PFSK-1 (cell line): ENCODE measurements at regions not wholly inside any gene's neighbourhood (a gene's known extent, or its start where the extent isn't known, plus 50 kb on each side); places are given as distances from the start of the nearest gene placed in this dataset.

Experiments
- FOXP2 ChIP-seq: optimal IDR thresholded peaks from 2 replicates; pipeline ENCODE3; 2011; ENCODE audit warnings: borderline replicate concordance, control low read depth, inconsistent platforms; ENCODE audit not compliant: insufficient read depth; ENCODE audit errors: extremely low read length, extremely low read depth
- POLR2AphosphoS5 ChIP-seq: IDR thresholded peaks from 2 replicates; pipeline ENCODE4 v1.6.1; 2012; ENCODE audit warnings: low read depth, mild to moderate bottlenecking, control low read depth, low read length, moderate library complexity
- TAF1 ChIP-seq: IDR thresholded peaks from 2 replicates; pipeline ENCODE4 v1.6.1; 2012; ENCODE audit warnings: low read length, control low read depth, borderline replicate concordance; ENCODE audit not compliant: insufficient read depth
- TF ChIP-seq, protein P1 (sequence below), 2 experiments: IDR thresholded peaks; 2 replicates each; pipeline versions ENCODE4 v1.6.1 to v1.8.0; 2011 to 2012; ENCODE audit warnings: low read depth in 2 of 2, low read length in 2 of 2, control low read depth in 1 of 2, inconsistent platforms in 1 of 2, mild to moderate bottlenecking in 1 of 2, moderate library complexity in 1 of 2; ENCODE audit not compliant: insufficient read depth in 1 of 2

DNA sequence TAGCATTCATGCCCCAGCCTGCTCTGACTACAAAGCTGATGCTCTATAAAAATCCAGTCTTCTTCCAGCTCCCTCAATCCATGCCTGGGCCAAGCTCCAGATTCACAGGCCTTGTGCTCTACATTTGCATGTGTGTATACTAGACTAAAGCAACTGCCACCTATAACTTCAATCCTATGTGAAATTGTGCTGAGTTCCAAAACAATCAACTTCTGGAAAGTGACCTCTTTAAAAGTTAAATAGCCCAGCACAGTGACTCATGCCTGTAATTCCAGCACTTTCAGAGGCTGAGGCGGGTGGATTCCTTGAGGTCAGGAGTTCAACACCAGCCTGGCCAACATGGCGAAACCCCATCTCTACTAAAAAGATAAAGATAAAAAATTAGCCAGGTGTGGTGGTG, 114.3 kb upstream of the ZC3H12C start:
- TF ChIP-seq POLR2AphosphoS5: no peak
- TF ChIP-seq, protein P1, sequence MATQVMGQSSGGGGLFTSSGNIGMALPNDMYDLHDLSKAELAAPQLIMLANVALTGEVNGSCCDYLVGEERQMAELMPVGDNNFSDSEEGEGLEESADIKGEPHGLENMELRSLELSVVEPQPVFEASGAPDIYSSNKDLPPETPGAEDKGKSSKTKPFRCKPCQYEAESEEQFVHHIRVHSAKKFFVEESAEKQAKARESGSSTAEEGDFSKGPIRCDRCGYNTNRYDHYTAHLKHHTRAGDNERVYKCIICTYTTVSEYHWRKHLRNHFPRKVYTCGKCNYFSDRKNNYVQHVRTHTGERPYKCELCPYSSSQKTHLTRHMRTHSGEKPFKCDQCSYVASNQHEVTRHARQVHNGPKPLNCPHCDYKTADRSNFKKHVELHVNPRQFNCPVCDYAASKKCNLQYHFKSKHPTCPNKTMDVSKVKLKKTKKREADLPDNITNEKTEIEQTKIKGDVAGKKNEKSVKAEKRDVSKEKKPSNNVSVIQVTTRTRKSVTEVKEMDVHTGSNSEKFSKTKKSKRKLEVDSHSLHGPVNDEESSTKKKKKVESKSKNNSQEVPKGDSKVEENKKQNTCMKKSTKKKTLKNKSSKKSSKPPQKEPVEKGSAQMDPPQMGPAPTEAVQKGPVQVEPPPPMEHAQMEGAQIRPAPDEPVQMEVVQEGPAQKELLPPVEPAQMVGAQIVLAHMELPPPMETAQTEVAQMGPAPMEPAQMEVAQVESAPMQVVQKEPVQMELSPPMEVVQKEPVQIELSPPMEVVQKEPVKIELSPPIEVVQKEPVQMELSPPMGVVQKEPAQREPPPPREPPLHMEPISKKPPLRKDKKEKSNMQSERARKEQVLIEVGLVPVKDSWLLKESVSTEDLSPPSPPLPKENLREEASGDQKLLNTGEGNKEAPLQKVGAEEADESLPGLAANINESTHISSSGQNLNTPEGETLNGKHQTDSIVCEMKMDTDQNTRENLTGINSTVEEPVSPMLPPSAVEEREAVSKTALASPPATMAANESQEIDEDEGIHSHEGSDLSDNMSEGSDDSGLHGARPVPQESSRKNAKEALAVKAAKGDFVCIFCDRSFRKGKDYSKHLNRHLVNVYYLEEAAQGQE (IDR thresholded peaks at IDR 0.05; ENCODE audit: insufficient read depth in 1 of 2, low read depth in 2 of 2, low read length in 2 of 2): no peak
- no peak for TF ChIP-seq TAF1
- TF ChIP-seq FOXP2: no peak
